H9 (cell line): ENCODE measurements at regions not wholly inside any gene's neighbourhood (a gene's known extent, or its start where the extent isn't known, plus 50 kb on each side); places are given as distances from the start of the nearest gene placed in this dataset.

Experiments
- DNase-seq: peaks from one replicate; pipeline ENCODE4 v3.0.0-alpha.2; 2017
- H2AFZ ChIP-seq: one replicate; pipeline ENCODE4 v1.6.1; 2013; ENCODE audit warnings: mild to moderate bottlenecking, low read length, control low read depth, moderate library complexity
- H2AK5ac ChIP-seq: 2 replicates; pipeline ENCODE4 v1.6.1; 2013; ENCODE audit warnings: low read length, control low read depth, mixed read lengths; ENCODE audit not compliant: insufficient read length
- H2BK120ac ChIP-seq: one replicate; pipeline ENCODE4 v1.6.1; 2013; ENCODE audit warnings: low read depth, mild to moderate bottlenecking, low read length, control low read depth, inconsistent platforms; ENCODE audit not compliant: poor library complexity, severe bottlenecking
- H2BK12ac ChIP-seq: 2 replicates; pipeline ENCODE4 v1.6.1; 2013; ENCODE audit warnings: low read length, control low read depth, mixed read lengths, low read depth; ENCODE audit not compliant: insufficient read length
- H2BK15ac ChIP-seq: 2 replicates; pipeline ENCODE4 v1.6.1; 2013; ENCODE audit warnings: low read depth, low read length, control low read depth
- H2BK20ac ChIP-seq: one replicate; pipeline ENCODE4 v1.6.1; 2013; ENCODE audit warnings: low read depth, mild to moderate bottlenecking, low read length, control low read depth, inconsistent platforms; ENCODE audit not compliant: poor library complexity, severe bottlenecking
- H2BK5ac ChIP-seq: 2 replicates; pipeline ENCODE4 v1.6.1; 2013; ENCODE audit warnings: low read length, control low read depth, mixed read lengths; ENCODE audit not compliant: insufficient read length
- H3K14ac ChIP-seq: 2 replicates; pipeline ENCODE4 v1.6.1; 2013; ENCODE audit warnings: low read length, control low read depth; ENCODE audit not compliant: insufficient read depth
- H3K18ac ChIP-seq: 2 replicates; pipeline ENCODE4 v1.6.1; 2013; ENCODE audit warnings: low read depth, mild to moderate bottlenecking, mixed read lengths, low read length, control low read depth; ENCODE audit not compliant: insufficient read length
- H3K23ac ChIP-seq: 2 replicates; pipeline ENCODE4 v1.6.1; 2013; ENCODE audit warnings: low read length, control low read depth, mixed read lengths, low read depth; ENCODE audit not compliant: insufficient read length
- H3K23me2 ChIP-seq: 2 replicates; pipeline ENCODE4 v1.6.1; 2013; ENCODE audit warnings: low read depth, mild to moderate bottlenecking, mixed read lengths, low read length, control low read depth; ENCODE audit not compliant: insufficient read length, poor library complexity, severe bottlenecking
- H3K27ac ChIP-seq: 2 replicates; pipeline ENCODE4 v1.5.1; 2013; ENCODE audit warnings: low read length, control low read depth, mixed read lengths, low read depth; ENCODE audit not compliant: insufficient read length
- H3K27me3 ChIP-seq: 2 replicates; pipeline ENCODE4 v1.6.1; 2013; ENCODE audit warnings: low read length, control low read depth, inconsistent platforms; ENCODE audit not compliant: insufficient read depth
- H3K4ac ChIP-seq: 2 replicates; pipeline ENCODE4 v1.6.1; 2013; ENCODE audit warnings: low read depth, mild to moderate bottlenecking, control low read depth, inconsistent platforms, low read length, moderate library complexity
- H3K4me1 ChIP-seq: 2 replicates; pipeline ENCODE4 v1.6.1; 2013; ENCODE audit warnings: low read length, control low read depth, inconsistent platforms; ENCODE audit not compliant: insufficient read depth
- H3K4me2 ChIP-seq: 2 replicates; pipeline ENCODE4 v1.6.1; 2013; ENCODE audit warnings: low read length, control low read depth, mixed read lengths; ENCODE audit not compliant: insufficient read length, insufficient read depth
- H3K56ac ChIP-seq: 2 replicates; pipeline ENCODE4 v1.6.1; 2013; ENCODE audit warnings: low read depth, mild to moderate bottlenecking, mixed read lengths, low read length, control low read depth; ENCODE audit not compliant: insufficient read length
- H3K79me1 ChIP-seq: 2 replicates; pipeline ENCODE4 v1.6.1; 2013; ENCODE audit warnings: low read depth, mild to moderate bottlenecking, moderate library complexity, low read length, control low read depth, inconsistent platforms; ENCODE audit not compliant: insufficient read depth, poor library complexity, severe bottlenecking
- H3K79me2 ChIP-seq: 2 replicates; pipeline ENCODE4 v1.6.1; 2013; ENCODE audit warnings: low read length, control low read depth, inconsistent platforms; ENCODE audit not compliant: insufficient read depth
- H3K9ac ChIP-seq: 2 replicates; pipeline ENCODE4 v1.6.1; 2013; ENCODE audit warnings: low read length, control low read depth, mixed read lengths; ENCODE audit not compliant: insufficient read length; ENCODE audit errors: extremely low read depth
- H3K9me3 ChIP-seq: one replicate; pipeline ENCODE4 v1.6.1; 2013; ENCODE audit warnings: low read depth, low read length, inconsistent platforms; ENCODE audit not compliant: control insufficient read depth
- H3T11ph ChIP-seq: one replicate; pipeline ENCODE4 v1.6.1; 2013; ENCODE audit warnings: mild to moderate bottlenecking, low read length, control low read depth, inconsistent platforms
- H4K20me1 ChIP-seq: one replicate; pipeline ENCODE4 v1.6.1; 2013; ENCODE audit not compliant: control insufficient read depth, insufficient read length, insufficient read depth
- H4K5ac ChIP-seq: 2 replicates; pipeline ENCODE4 v1.6.1; 2013; ENCODE audit warnings: low read depth, mild to moderate bottlenecking, mixed read lengths, low read length, control low read depth; ENCODE audit not compliant: insufficient read length
- H4K8ac ChIP-seq: replicated peaks from 2 replicates; pipeline ENCODE4 v1.6.1; 2013; ENCODE audit warnings: low read length, control low read depth, mixed read lengths, low read depth; ENCODE audit not compliant: insufficient read length
- H4K91ac ChIP-seq: 2 replicates; pipeline ENCODE4 v1.6.1; 2013; ENCODE audit warnings: low read depth, mild to moderate bottlenecking, moderate library complexity, mixed read lengths, low read length, control low read depth; ENCODE audit not compliant: insufficient read length
- H3K27ac Mint-ChIP-seq, 3 experiments: 2 replicates in 2 of 3; 3 replicates in 1 of 3; pipeline ENCODE4 v1.8.0; 2020 to 2021; ENCODE audit warnings: mixed read lengths in 3 of 3, mild to moderate bottlenecking in 1 of 3, moderate library complexity in 1 of 3
- H3K27me3 Mint-ChIP-seq: 2 replicates; pipeline ENCODE4 v1.8.0; 2021; ENCODE audit warnings: low read depth, mild to moderate bottlenecking, moderate library complexity, mixed read lengths
- H3K36me3 Mint-ChIP-seq, 3 experiments: 2 replicates in 2 of 3; 3 replicates in 1 of 3; pipeline ENCODE4 v1.8.0; 2020 to 2021; ENCODE audit warnings: low read depth in 3 of 3, mixed read lengths in 3 of 3; ENCODE audit not compliant: insufficient read depth in 1 of 3
- H3K4me1 Mint-ChIP-seq, 2 experiments: 2 replicates each; pipeline ENCODE4 v1.8.0; 2020; ENCODE audit warnings: mixed read lengths in 2 of 2
- H3K4me3 Mint-ChIP-seq, 2 experiments: 2 replicates in 1 of 2; 3 replicates in 1 of 2; pipeline ENCODE4 v1.8.0; 2020 to 2021; ENCODE audit warnings: mild to moderate bottlenecking in 2 of 2, mixed read lengths in 2 of 2, moderate library complexity in 1 of 2
- H3K9me3 Mint-ChIP-seq, 2 experiments: 2 replicates in 1 of 2; 3 replicates in 1 of 2; pipeline ENCODE4 v1.8.0; 2020; ENCODE audit warnings: mild to moderate bottlenecking in 2 of 2, mixed read lengths in 2 of 2, moderate library complexity in 1 of 2
- WGBS: extraction: QIAGEN DNeasy Blood & Tissue Kit; methylation state at CpG from one replicate; pipeline ENCODE4 v1.1.7; 2013; ENCODE audit warnings: missing lambda C conversion rate, low lambda C conversion rate, mixed read lengths; ENCODE audit not compliant: insufficient read length; ENCODE audit errors: extremely low coverage; 5-methylcytosine and 5-hydroxymethylcytosine counted together
- TF ChIP-seq, protein P1 (sequence below): fragments of 200-600 bp; sonication (generic); conservative IDR thresholded peaks from 3 replicates; pipeline ENCODE4 v1.8.0; 2021; ENCODE audit warnings: antibody characterized with exemption, mild to moderate bottlenecking

DNA sequence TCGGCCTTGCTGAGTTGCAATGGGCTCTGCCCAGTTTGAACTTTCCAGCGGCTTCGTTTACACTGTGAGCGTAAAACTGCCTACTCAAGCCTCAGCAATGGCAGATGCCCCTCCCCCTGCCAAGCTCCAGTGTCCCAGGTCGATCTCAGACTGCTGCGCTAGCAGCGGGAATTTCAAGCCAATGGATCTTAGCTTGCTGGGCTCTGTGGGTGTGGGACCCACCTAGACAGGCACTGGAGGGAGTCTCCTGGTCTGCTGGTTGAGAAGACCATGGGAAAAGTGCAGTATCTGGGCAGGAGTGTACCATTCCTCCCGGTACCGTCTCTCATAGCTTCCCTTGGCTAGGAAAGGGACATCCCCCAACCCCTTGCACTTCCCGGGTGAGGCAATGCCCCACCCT, 88.2 kb downstream of the KLHL28 start:
- no peak overlapping the region for H2AK5ac ChIP-seq
- no peaks in the 10 kb centered on the region for H3K79me2 ChIP-seq
- no peak overlapping the region for H4K91ac ChIP-seq
- peaks cover 4 to 8% of the 10 kb centered on the region in 2 experiments for H3K4me1 Mint-ChIP-seq
- no peak overlapping the region for H3T11ph ChIP-seq
- no peak overlapping the region for H2BK120ac ChIP-seq
- H2BK5ac ChIP-seq, result no peak overlapping the region
- no peak overlapping the region for H4K5ac ChIP-seq
- no CpG with 5 or more reads among the region's 10 CpGs for WGBS
- peak overlapping the region in 1 of 2 experiments; percentile 55; a peak in 2 of 5 replicates for H3K4me3 Mint-ChIP-seq
- no peak overlapping the region for H3K9ac ChIP-seq
- no peak overlapping the region for H3K23ac ChIP-seq
- no peak overlapping the region for H2AFZ ChIP-seq
- H2BK20ac ChIP-seq, result no peak overlapping the region
- no peaks in the 10 kb centered on the region for H3K9me3 ChIP-seq
- H4K8ac ChIP-seq, result no peak overlapping the region
- TF ChIP-seq, protein P1, sequence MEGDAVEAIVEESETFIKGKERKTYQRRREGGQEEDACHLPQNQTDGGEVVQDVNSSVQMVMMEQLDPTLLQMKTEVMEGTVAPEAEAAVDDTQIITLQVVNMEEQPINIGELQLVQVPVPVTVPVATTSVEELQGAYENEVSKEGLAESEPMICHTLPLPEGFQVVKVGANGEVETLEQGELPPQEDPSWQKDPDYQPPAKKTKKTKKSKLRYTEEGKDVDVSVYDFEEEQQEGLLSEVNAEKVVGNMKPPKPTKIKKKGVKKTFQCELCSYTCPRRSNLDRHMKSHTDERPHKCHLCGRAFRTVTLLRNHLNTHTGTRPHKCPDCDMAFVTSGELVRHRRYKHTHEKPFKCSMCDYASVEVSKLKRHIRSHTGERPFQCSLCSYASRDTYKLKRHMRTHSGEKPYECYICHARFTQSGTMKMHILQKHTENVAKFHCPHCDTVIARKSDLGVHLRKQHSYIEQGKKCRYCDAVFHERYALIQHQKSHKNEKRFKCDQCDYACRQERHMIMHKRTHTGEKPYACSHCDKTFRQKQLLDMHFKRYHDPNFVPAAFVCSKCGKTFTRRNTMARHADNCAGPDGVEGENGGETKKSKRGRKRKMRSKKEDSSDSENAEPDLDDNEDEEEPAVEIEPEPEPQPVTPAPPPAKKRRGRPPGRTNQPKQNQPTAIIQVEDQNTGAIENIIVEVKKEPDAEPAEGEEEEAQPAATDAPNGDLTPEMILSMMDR, result no peak
- H3K27me3 ChIP-seq, result no peaks in the 10 kb centered on the region
- no peak overlapping the region for H3K18ac ChIP-seq
- no peaks in the 10 kb centered on the region for H3K4me1 ChIP-seq
- peak overlapping the region; percentile 18 for H3K4me2 ChIP-seq
- H4K20me1 ChIP-seq, result no peaks in the 10 kb centered on the region
- H2BK12ac ChIP-seq, result no peak overlapping the region
- DNase-seq, result peak; percentile 38
- no peak overlapping the region for H3K27ac ChIP-seq
- no peak overlapping the region for H2BK15ac ChIP-seq
- no peak overlapping the region for H3K27ac Mint-ChIP-seq
- no peaks in the 10 kb centered on the region for H3K23me2 ChIP-seq
- H3K79me1 ChIP-seq, result no peaks in the 10 kb centered on the region
- H3K14ac ChIP-seq, result no peak overlapping the region
- H3K27me3 Mint-ChIP-seq, result peaks cover 1% of the 10 kb centered on the region
- H3K36me3 Mint-ChIP-seq, result no peaks in the 10 kb centered on the region
- H3K56ac ChIP-seq, result no peak overlapping the region
- H3K9me3 Mint-ChIP-seq, result peaks cover 7 to 8% of the 10 kb centered on the region in 2 experiments; a peak in 4 of 5 replicates
- H3K4ac ChIP-seq, result no peak overlapping the region
